RWPE2 (cell line): ENCODE measurements at regions not wholly inside any gene's neighbourhood (a gene's known extent, or its start where the extent isn't known, plus 50 kb on each side); places are given as distances from the start of the nearest gene placed in this dataset.

Experiments used
- ATAC-seq: fragments of 200-7000 bp; cut with Tn5 transposase; 3 replicates; pipeline ENCODE4 v1.9.1; 2021; ENCODE audit warnings: low read depth
- DNase-seq: peaks from one replicate; pipeline ENCODE4 v3.0.0-alpha.2; 2020; ENCODE audit warnings: low spot score
- H3K27ac ChIP-seq: fragments of 450-650 bp; 2 replicates; pipeline ENCODE4 v1.5.1; 2017; ENCODE audit warnings: mild to moderate bottlenecking; ENCODE audit not compliant: poor library complexity, severe bottlenecking
- H3K27me3 ChIP-seq: fragments of 250-450 bp; sonication (Bioruptor Pico); 2 replicates; pipeline ENCODE4 v1.5.1; 2021; ENCODE audit warnings: mild to moderate bottlenecking, moderate library complexity; ENCODE audit not compliant: insufficient read depth, poor library complexity, severe bottlenecking
- H3K36me3 ChIP-seq: fragments of 250-450 bp; sonication (Bioruptor Pico); 2 replicates; pipeline ENCODE4 v1.5.1; 2020; ENCODE audit warnings: low read depth, mild to moderate bottlenecking, moderate library complexity
- H3K4me1 ChIP-seq: fragments of 250-450 bp; sonication (Bioruptor Pico); 2 replicates; pipeline ENCODE4 v1.5.1; 2021; ENCODE audit warnings: mild to moderate bottlenecking, moderate library complexity; ENCODE audit not compliant: insufficient read depth, poor library complexity, severe bottlenecking
- H3K4me3 ChIP-seq: fragments of 250-450 bp; sonication (Bioruptor Pico); 2 replicates; pipeline ENCODE4 v1.5.1; 2021; ENCODE audit warnings: mild to moderate bottlenecking, moderate library complexity; ENCODE audit not compliant: severe bottlenecking
- H3K9me3 ChIP-seq: fragments of 250-450 bp; sonication (Bioruptor Pico); 2 replicates; pipeline ENCODE4 v1.5.1; 2021; ENCODE audit warnings: mild to moderate bottlenecking, moderate library complexity; ENCODE audit not compliant: severe bottlenecking
- CTCF ChIP-seq: fragments of 450-650 bp; IDR thresholded peaks from one replicate; pipeline ENCODE4 v1.5.1; 2017; ENCODE audit warnings: mild to moderate bottlenecking, moderate library complexity; ENCODE audit not compliant: poor library complexity, severe bottlenecking

- peak overlapping the region; percentile 58 for H3K27ac ChIP-seq
- H3K4me3 ChIP-seq: no peak overlapping the region
- H3K4me1 ChIP-seq: peaks cover 16% of the 10 kb centered on the region
- no peaks in the 10 kb centered on the region for H3K27me3 ChIP-seq
- no peak for TF ChIP-seq CTCF
- ATAC-seq (peak; percentile 100), DNase-seq (no peak)
- H3K9me3 ChIP-seq: peaks cover 7% of the 10 kb centered on the region
- no peaks in the 10 kb centered on the region for H3K36me3 ChIP-seq
Observed at GRCh38 chr6:134787261-134787877, 162.5 kb downstream of the ALDH8A1 start.

GRCh38 chr6:134784336-134784735, 165.6 kb downstream of the ALDH8A1 start:
- DNase-seq: no peak
- no peak for TF ChIP-seq CTCF
- Histone ChIP-seq H3K27me3 (no peaks in the 10 kb centered on the region), H3K4me1 (peaks cover 16% of the 10 kb centered on the region), H3K4me3 (no peak overlapping the region), H3K9me3 (no peaks in the 10 kb centered on the region), H3K36me3 (no peaks in the 10 kb centered on the region), H3K27ac (no peak overlapping the region)
- no peak for ATAC-seq

- DNase-seq: no peak
- no peaks in the 10 kb centered on the region for H3K36me3 ChIP-seq
- no peaks in the 10 kb centered on the region for H3K9me3 ChIP-seq
- ATAC-seq: no peak
- H3K27ac ChIP-seq: no peak overlapping the region
- no peak for TF ChIP-seq CTCF
- no peak overlapping the region for H3K4me3 ChIP-seq
- H3K4me1 ChIP-seq: peaks cover 10% of the 10 kb centered on the region
- H3K27me3 ChIP-seq: no peaks in the 10 kb centered on the region
Observed at GRCh38 chr6:134778431-134778830, 171.5 kb downstream of the ALDH8A1 start.

GRCh38 chr6:134774201-134774638, 175.7 kb downstream of the ALDH8A1 start:
- TF ChIP-seq CTCF: no peak
- Histone ChIP-seq H3K27ac (no peak overlapping the region), H3K4me1 (peaks cover 10% of the 10 kb centered on the region), H3K4me3 (no peak overlapping the region), H3K9me3 (no peaks in the 10 kb centered on the region), H3K36me3 (no peaks in the 10 kb centered on the region), H3K27me3 (no peaks in the 10 kb centered on the region)
- DNase-seq (no peak), ATAC-seq (peak; percentile 79)

GRCh38 chr6:134772671-134773360, 177.1 kb downstream of the ALDH8A1 start:
- TF ChIP-seq CTCF: no peak
- H3K27me3 ChIP-seq: no peaks in the 10 kb centered on the region
- no peak overlapping the region for H3K4me3 ChIP-seq
- no peaks in the 10 kb centered on the region for H3K9me3 ChIP-seq
- ATAC-seq (no peak), DNase-seq (no peak)
- H3K27ac ChIP-seq: no peak overlapping the region
- H3K36me3 ChIP-seq: no peaks in the 10 kb centered on the region
- H3K4me1 ChIP-seq: peaks cover 10% of the 10 kb centered on the region
